Fibroblast of skin of left biceps (primary cell): ENCODE measurements at regions not wholly inside any gene's neighbourhood (a gene's known extent, or its start where the extent isn't known, plus 50 kb on each side); places are given as distances from the start of the nearest gene placed in this dataset.

ENCODE experiments used
- DNase-seq, 2 experiments: peaks; one replicate each; pipeline ENCODE4 v3.0.0-alpha.2; 2013; ENCODE audit warnings: low read depth in 2 of 2

DNA sequence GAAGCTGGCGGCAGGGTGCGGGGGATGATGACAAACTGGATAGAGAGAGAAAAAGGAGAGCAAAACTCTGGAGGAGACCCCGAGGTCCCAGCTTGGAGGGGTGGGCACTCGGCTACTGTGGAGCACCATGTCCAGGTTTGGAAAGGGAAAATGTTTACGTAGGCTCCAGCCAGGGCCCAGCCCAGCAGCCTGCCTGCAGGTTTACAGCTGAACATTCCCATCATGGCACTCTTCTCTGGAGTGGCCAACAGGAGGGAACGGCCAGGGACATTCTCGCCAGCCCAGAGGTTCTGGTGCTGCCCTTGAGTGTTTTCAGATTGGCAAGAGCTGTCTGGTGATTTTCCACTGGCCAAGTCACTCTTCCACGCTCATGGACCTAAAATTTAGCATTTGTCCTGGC is 262.9 kb upstream of the TCF4 start:
- no peak for DNase-seq

DNA sequence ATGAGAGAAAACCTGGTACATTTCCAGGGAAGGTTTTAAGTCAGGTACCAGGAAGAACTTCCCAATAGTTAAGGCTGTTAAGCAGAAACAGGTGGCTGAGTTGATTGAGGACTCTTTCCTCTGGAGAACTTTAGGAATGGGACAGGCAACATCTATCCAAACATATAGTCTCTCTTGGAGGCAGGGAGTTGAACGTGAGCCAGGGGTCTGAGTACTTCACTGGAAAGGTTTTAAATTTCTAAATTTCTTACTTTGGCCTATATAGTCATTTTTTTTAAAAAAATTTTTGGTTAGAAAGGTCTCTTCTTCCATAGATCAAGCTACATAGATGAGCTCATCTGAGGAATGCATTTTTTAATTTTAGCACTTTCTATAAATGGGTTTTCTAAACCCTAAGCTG is 261.4 kb upstream of the TCF4 start:
- peak in 1 of 2 experiments; percentile 33 for DNase-seq

DNA sequence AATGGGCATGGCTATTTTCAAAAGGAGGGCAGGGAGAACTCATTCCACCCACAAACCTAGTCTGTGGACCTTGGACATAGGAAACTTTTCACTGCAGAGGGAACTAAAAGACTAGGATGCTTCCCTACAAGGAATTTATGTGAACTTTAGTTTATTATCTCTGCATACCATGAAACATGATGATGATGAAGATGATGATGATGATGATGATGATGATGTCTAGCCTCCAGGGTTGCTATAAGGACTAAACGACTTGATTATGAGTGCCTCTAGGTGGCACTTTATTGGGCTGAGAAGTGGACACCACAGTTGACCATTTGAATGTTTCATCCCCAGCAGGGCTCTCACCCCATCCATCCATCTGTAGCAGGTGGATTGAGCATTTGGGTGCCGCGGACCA is 260.0 kb upstream of the TCF4 start:
- DNase-seq, result no peak

DNA sequence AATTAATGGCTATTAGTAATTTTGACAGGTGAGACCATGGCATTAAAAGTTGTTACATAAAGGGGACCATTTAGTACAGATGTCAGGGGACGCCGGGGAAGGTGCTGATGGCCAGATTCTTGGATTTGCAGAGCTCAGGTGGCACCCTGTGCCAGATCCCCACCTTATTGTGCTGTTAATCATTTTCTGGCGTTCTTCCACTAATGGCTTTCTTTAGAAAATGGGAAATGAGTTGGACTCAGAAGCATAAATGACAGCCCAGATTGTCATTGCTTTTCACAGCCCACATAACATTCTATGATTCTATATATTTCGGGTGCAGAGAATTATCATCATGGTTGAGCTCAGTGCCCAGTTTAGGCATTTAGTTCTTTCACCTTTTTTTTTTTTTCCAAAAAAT is 257.2 kb upstream of the TCF4 start:
- DNase-seq, result no peak

DNA sequence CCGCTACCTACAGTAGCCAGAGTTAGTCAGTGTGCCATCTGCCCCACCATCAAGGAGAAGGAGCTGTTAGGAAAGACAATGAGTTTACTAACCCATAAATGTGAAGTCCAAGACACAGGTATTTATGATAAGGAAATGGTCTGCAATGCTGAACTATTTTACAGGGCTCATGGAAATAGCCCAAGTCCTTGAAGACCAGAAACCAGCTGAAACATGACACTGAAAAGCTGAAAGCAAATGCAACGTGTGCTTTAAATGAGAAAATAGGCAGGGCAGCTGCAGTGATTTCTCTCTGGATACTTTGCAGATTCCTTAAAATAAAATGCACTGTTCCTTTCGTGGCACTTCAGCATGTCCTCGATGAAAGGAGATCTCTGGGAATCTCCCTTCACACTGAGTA is 256.4 kb upstream of the TCF4 start:
- DNase-seq, result no peak

DNA sequence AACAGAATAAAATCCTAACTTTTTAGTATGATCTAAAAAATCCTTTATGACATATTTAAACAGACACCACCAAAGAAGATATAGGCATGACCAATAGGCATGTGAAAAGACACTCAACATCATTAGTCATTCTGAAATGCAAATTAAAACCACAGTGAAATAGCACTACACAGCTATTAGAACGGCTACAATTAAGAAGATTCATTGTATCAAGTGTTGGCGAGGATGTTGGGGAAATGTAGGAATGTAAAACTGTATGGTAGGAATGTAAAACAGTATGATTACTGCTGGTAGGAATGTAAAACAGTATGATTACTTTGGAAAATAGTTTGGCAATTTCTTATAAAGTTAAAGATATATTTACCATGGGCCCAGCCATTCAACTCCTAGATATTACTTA is 253.3 kb upstream of the TCF4 start:
- peak in 1 of 2 experiments; percentile 26 for DNase-seq

DNA sequence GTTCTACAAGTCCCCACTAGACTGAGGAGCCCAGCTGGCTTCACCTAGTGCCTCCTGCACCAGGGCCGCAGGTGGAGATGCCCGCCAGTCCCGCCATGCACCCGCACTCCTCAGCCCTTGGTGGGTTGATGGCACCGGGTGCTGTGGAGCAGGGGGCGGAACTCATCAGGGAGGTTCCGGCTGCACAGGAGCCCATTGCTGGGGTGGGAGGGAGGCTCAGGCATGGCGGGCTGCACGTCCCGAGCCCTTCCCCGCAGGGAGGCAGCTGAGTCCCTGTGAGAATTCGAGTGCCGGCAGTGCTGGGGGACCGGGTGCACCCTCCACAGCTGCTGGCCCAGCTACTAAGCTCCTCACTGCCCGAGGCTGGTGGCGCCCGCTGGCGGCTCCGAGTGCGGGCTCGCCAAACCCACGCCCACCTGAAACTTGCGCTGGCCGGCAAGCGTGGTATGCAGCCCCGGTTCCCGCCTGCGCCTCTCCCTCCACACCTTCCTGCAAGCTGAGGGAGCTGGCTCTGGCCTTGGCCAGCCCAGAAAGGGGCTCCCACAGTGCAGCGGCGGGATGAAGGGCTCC is 252.7 kb upstream of the TCF4 start:
- no peak for DNase-seq

DNA sequence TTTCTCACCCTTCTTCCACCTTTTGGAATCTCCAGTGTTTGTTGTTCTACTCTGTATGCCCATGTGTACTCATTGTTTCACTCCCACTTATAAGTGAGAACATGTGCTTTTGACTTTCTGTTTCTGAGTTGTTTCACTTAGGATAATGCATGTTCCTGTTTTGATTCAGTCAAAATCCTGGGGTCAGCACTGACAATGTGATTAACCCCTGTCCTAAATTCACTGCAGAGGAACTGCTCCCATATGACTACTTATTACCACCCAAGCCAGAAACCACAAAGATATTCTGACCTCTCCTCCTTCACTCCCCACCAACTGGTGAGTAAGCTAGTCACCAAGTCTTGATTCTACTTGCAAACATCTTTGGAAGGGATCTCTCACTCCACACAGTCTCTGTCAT is 251.4 kb upstream of the TCF4 start:
- no peak for DNase-seq

DNA sequence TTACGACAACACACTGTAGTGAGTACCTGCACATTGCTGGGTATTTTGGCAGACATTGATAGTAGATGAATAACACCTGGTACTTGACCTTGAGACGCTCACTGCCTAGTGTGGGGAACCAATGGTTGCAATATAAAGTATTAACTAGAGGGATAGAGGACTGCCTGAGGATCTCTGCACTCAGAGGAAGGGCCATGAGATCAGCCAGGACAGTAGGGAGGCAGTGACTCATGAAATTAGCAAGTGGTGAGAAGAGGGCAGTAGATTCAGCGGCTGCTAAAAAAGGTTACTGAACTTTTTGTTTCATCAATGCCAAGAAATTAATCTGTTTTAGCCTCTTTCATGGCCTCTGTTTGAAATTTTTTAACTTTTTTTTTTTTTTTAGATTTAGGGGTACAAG is 250.8 kb upstream of the TCF4 start:
- no peak for DNase-seq

DNA sequence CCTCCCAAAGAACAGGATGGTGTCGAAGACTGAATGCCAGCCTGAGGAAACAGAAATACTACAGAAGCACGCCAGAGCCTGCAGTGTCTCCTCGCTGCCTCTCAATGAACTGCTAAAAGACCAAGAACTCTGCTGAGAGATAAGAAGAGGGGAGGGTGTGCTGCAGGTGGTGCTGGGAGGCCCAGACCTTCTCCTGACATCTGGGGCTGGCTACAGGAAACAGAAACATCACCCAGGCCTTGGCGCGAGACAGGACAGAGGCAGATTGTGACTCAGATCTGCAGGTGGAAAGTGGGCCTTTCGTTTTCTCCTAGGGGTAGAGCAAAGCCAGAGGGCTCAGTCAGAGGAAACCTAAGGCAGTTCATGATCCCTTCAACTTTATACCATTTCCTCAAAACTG is 250.3 kb upstream of the TCF4 start:
- no peak for DNase-seq

DNA sequence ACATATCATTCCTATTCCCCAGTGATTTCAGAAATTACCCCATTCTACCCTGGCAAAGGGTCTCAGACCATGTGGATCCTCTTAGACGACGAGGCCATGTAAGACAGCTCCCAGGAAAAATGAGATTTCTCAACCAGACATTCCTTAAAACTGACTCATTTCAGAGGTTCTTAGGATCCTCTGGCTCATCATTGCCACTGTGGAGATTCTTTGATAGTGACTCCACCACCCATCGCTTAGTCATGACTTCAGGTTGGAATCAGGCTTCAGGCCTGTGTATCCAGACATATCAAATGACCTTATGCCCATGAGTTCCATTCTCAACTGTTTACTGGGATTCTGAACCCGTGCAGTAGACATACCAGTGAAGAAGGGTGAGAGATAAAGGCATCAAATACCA is 245.6 kb upstream of the TCF4 start:
- DNase-seq, result peak; percentile 98

DNA sequence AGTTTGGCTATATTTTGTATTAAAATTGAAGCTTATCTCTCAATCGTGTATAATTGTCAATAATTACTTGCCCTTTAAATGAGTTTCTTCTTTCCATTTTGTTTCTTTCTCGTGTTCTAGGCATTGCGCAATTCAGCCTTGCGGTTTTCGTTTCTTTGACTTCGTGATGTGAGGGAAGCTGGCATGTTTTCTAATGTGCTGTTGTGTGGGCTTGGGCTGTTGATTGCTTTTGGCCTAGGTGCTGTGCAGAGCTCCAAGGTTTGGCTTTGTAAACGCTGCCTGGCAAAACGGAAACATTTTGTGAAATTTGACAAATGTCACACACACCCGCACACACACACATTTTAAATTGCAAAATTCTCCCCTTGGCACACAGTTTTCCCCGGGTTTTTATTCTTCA is 242.6 kb upstream of the TCF4 start:
- no peak for DNase-seq

DNA sequence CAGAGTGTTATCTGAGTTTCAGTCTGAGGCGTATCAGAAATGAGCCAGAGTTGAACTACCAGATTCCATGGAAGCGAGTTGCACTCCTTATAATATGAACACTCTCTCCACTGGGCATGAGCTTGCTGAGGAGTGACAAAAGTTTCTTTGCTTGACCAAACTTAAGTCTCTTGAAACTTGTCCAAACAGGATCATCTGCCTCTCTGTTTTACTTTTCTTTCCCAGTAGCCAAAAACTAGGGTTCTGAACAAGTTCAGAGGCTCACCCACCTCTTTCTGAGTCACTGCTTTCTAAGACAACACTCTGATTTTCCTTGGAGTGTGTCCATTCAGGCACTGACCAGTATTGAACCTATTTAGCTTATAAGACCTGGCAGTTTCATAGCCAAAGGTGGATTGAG is 233.2 kb upstream of the TCF4 start:
- no peak for DNase-seq

DNA sequence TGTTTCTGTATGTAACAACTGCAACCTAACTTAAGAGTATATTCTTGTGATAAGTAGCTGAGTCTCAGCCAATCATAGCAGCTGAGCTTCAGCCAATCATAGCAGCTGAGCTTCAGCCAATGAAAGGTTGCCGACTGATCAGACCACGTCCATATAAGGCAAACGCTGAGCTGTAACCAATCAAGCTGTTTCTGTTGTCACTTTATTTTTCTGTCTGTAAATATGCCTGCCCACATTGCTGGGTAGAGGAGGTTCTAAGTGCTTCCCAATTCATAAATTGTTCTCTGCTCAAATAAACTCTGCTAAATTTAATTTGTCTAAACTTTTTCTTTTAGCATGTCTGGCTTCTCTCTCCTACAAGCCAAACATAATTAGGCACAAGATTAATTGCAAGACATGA is 231.5 kb upstream of the TCF4 start:
- DNase-seq, result no peak

DNA sequence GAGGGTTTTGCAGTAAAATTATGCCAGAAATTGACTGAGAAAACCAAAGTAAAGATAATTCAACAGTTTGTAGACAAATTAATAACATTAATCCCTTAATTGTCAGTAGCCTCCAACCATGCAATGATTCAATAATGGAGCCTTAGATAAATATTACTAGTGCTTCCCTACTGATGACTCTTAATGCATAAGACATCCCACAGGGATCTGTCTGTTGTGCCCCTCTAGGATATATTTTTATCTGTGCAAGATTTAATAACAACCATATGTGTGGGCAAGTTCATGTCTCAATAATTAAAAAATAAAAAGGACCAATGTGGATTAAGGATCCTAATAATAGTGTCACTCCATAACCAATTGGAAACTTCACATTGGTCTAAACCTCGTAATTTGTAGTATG is 230.3 kb upstream of the TCF4 start:
- no peak for DNase-seq

DNA sequence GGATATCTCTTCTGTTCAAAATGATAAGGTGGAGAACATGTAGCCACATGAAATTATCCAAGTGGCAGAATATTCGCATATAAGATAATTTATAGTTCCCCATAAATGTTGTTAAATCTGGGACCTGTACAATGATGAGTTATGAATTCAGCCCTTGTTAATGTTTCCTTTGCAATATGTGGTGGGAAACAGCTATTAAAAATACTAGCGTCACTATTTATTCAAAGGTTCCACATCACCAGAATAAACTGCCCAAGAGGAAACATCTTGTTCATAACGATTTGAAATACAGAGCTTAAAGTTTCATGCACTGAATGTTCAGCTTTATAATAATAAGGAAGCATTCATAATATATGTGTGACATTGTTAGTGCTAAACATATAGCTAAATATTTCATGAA is 223.9 kb upstream of the TCF4 start:
- DNase-seq, result no peak

DNA sequence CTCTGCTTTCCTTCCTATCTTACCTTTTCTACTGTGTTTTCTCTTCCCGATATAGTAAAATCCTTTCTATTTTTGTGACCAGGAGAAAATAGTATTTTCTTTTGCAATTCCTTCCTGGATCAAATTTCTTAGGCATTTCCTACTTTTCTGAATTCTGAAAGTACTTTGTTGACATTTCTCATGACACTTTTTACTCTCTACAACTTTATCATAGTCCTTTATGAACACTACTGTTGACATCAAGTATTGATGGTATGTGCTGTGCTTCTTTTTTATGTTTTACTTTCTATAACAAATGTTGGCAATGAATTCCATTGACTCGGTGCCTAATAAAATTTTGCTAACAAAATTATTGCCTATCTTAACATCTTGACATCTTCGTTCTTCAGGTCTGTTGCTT is 217.7 kb upstream of the TCF4 start:
- no peak for DNase-seq

DNA sequence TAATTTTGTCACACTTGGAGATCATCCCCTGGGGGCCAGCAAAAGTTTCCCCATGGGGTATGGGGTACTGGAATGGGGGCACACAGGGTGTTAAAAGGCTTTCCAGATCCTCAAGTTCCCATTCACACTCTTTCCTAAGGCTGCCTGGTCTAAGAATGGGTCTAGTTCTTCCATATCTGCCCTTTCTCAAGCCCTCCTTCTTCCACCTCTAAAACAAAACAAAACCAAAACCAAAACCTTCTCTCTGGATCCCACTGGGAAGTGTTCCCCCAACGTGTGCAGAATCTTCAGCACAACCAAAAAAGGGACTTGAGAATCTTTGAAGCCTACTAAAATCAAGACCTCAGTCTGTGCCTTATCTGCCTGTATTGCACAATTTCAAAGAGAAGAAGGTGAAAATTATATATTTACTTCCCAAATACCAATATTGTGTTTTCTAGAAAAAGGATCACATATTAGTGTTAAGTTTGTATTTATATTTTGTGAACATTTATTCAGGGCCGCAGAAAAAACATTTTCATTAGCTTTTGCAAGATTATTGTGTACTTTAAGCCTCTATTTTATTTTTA is 207.2 kb upstream of the TCF4 start:
- DNase-seq, result no peak

DNA sequence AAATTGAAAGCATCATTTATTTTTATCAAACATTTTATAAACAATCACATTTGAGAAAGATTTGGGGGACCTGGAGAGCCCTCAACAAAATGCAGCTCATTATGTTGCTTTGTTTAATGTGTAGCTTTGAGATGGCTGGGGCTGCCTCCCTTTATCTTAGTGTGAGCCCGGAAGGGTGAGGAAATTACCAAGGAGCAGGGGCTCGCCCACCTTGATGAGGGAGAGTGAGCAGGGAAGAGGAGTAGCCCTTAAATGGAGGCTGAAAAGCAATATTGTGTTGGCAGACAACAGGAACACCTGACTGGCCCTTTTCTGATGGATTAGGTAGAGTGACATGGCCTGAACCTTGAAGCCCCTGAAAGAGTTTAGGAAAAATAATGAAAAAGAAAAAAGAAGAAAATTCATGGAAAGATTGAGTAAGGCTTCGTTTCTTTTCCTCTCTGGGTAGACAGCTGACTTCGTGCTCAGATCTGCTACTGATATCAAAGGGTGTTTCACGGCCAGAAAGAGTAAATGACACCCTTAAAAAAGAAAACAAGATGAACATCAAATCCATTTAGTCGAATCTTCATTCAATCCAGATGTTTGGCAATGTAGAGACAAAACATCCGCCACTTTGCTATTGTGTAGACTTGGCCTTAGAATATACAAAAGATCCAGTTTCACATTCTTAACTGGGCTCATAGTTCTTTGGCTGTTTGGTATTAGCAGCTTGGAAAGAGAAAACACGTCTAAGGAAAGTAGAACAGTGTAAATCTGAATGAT is 206.5 kb upstream of the TCF4 start:
- DNase-seq, result peak in 1 of 2 experiments; percentile 37

DNA sequence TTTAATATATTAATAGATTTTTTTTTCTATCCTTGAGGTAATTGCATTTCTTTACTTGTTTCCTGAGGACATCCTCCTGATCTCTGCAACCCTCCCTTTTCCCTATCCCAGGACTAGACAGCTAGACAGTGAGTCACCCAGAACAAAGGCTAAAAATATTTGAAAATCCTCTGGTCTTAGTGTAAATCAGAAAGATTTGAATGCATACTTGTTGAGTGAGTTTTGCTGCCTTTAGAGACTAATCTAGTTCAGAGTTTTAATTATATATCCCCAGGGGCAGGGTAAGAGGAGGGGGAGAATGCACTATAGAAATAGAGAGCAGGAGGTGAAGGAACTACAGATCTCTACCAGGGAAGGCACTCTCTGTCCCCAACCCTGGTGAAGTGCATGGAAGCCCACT is 202.3 kb upstream of the TCF4 start:
- peak; percentile 88 to 89 for DNase-seq

DNA sequence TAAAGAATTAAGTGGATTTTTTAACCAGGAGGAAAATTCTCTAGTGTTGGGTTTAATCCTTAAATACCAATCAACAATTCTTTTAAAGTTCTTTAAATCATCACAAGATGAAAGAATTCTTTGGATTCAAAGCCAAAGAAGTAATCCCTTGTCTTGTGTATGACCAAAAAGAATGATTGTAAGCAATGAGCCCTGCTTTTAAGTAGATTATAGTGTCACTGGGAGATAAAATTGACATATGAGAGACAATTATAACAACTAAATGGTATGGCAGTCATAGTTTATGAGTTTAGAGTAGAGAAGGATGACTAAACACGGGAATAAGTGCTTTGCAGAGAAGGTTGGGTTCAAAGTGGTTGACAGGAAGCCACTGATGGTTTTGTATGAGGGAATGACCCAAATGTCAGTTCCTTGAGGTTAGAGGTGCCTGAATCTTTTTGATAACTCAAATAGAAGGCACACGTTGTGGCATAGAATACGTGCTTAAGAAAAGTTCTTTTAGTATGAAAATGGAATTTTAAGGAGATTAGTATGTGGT is 199.6 kb upstream of the TCF4 start:
- no peak for DNase-seq

DNA sequence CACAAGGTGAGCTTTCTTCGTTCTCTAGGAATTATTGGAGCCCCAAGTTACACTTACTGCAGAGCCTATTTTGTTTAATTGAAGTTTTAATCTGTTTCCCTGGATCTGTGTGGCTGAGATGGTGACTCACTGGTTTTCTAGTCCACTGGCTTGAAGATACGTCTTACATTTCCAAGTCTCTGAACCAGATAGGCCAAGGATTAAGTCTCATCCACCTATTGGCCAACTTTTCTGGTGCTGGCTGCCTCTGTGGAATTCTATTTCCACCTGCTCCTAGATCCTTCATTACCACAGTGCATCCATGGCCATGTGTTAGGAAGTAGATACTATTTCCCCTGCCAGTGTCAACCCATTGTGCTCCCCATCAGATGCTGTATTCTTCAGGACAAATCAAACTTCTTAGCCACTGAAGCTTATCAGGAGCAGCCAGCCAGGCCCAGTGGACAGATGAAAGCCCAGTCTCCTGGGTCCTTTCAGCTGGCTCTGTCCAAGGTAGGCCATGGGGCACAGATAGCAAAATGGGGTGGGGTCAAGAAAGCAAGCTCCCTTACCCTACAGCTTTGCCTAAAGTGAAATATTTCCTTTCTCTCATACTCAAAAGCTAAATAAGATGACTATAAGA is 198.8 kb upstream of the TCF4 start:
- no peak for DNase-seq

DNA sequence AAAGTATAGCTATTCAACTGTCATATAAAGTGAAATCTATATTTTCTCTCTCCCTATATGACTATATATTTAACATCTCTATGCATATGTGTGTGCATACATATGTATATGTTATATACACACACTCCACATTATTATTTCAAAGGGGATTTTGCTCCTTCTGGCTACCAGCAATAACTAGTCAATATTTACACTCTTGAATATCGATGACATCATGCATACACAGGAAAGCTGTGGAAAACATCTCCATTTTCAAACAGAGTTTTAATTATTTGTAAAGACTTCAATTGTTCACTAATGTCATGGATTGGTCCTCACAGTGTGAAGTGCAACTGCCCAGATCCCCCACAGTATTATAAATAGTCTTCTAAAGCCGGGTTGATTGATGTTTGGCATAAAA is 195.9 kb upstream of the TCF4 start:
- DNase-seq, result no peak
